ENCODE measurements at regions not wholly inside any gene's neighbourhood (a gene's known extent, or its start where the extent isn't known, plus 50 kb on each side); places are given as distances from the start of the nearest gene placed in this dataset.

- DNase-seq (ENCODE audit: low read depth in 2 of 2) = no peak
Observed at GRCh38 chr14:101177301-101177971, 273.9 kb upstream of the RTL1 start.

GRCh38 chr14:101178184-101179072 is 274.9 kb upstream of the RTL1 start:
- DNase-seq (ENCODE audit: low read depth in 2 of 2) = no peak

- DNase-seq (ENCODE audit: low read depth in 2 of 2) = no peak
Observed at GRCh38 chr14:101179691-101180211, 276.2 kb upstream of the RTL1 start.

- DNase-seq (ENCODE audit: low read depth in 2 of 2) = no peak
Observed at GRCh38 chr14:101181446-101182313, 278.2 kb upstream of the RTL1 start.

GRCh38 chr14:101182476-101182875 is 279.0 kb upstream of the RTL1 start:
- DNase-seq (ENCODE audit: low read depth in 2 of 2) = no peak

GRCh38 chr14:101183376-101184103 is 280.0 kb upstream of the RTL1 start:
- DNase-seq (ENCODE audit: low read depth in 2 of 2) = no peak

- no peak for DNase-seq (ENCODE audit: low read depth in 2 of 2)
Observed at GRCh38 chr14:101184104-101184455, 280.6 kb upstream of the RTL1 start.

- DNase-seq (ENCODE audit: low read depth in 2 of 2) = no peak
Observed at GRCh38 chr14:101184572-101184971, 281.1 kb upstream of the RTL1 start.

GRCh38 chr14:101185073-101185835 is 281.7 kb upstream of the RTL1 start:
- DNase-seq (ENCODE audit: low read depth in 2 of 2) = no peak

GRCh38 chr14:101185946-101186345 is 282.4 kb upstream of the RTL1 start:
- no peak for DNase-seq (ENCODE audit: low read depth in 2 of 2)

- no peak for DNase-seq (ENCODE audit: low read depth in 2 of 2)
Observed at GRCh38 chr14:101186544-101186943, 283.0 kb upstream of the RTL1 start.

- no peak for DNase-seq (ENCODE audit: low read depth in 2 of 2)
Observed at GRCh38 chr14:101186992-101187815, 283.7 kb upstream of the RTL1 start.

- DNase-seq (ENCODE audit: low read depth in 2 of 2) = no peak
Observed at GRCh38 chr14:101187816-101188570, 284.5 kb upstream of the RTL1 start.

- no peak for DNase-seq (ENCODE audit: low read depth in 2 of 2)
Observed at GRCh38 chr14:101188571-101188915, 285.0 kb upstream of the RTL1 start.

- DNase-seq (ENCODE audit: low read depth in 2 of 2) = no peak
Observed at GRCh38 chr14:101189266-101189665, 285.7 kb upstream of the RTL1 start.

GRCh38 chr14:101189962-101190560 is 286.5 kb upstream of the RTL1 start:
- no peak for DNase-seq (ENCODE audit: low read depth in 2 of 2)

- no peak for DNase-seq (ENCODE audit: low read depth in 2 of 2)
Observed at GRCh38 chr14:101191101-101191720, 287.7 kb upstream of the RTL1 start.

Data from stimulated activated CD4-positive, alpha-beta T cell treated with anti-CD3 and anti-CD28 coated beads, Interleukin-4, amount 100 ng/mL, for 48 hours (primary cell).